ENCODE measurements at regions not wholly inside any gene's neighbourhood (a gene's known extent, or its start where the extent isn't known, plus 50 kb on each side); places are given as distances from the start of the nearest gene placed in this dataset.
A peak's percentile ranks its signal among the peaks of the same experiment; 100 is the strongest.

DNA sequence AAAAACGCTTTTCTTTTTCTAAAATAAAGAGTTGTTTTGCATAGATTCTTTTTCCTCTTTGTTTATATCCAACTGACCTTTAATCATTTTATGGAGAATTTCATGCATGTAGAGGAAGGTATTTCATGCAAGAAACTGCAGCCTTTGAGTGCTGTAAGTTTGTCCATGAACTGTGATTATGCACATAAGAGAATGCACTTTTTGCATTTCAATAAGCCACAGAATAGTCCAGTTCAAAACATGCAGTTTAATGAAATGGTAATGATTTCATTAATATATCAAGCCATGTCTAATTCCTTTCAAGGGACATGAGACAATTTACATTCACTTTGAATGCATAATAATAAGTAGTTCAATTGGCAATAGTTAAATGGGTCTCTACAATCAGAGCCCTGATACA is 386.3 kb downstream of the LRATD1 start:
- H3K4me2 ChIP-seq (ENCODE audit: low read length), result no peak overlapping the region
- H3K4me1 ChIP-seq (ENCODE audit: insufficient read depth, low read length), result no peaks in the 10 kb centered on the region
- H3K4me1 Mint-ChIP-seq (ENCODE audit: low read depth, unreplicated experiment), result no peaks in the 10 kb centered on the region
- no peaks in the 10 kb centered on the region for H3K36me3 ChIP-seq (ENCODE audit: insufficient read depth, low read length)
- no peaks in the 10 kb centered on the region for H3K36me3 Mint-ChIP-seq (ENCODE audit: low read depth, unreplicated experiment)
- H3K27me3 ChIP-seq (ENCODE audit: insufficient read depth, low read length), result no peaks in the 10 kb centered on the region
- no peak overlapping the region for H3K4me3 Mint-ChIP-seq (ENCODE audit: unreplicated experiment)
- DNase-seq (ENCODE audit: low read depth), result no peak
- no peaks in the 10 kb centered on the region for H3K9me3 ChIP-seq (ENCODE audit: insufficient read depth, low read depth, low read length)
- no peak overlapping the region for H2AFZ ChIP-seq (ENCODE audit: low read depth, low read length)
- no peak overlapping the region for H3K27ac ChIP-seq (ENCODE audit: low read depth, low read length)
- TF ChIP-seq CTCF (IDR thresholded peaks at IDR 0.05; ENCODE audit: insufficient read depth, low read depth, low read length) (no peak), EZH2 (IDR thresholded peaks at IDR 0.05; ENCODE audit: insufficient read depth, low read length) (no peak)
- no peak for FAIRE-seq
- H3K9me3 Mint-ChIP-seq (ENCODE audit: unreplicated experiment), result peaks cover 6% of the 10 kb centered on the region
- no peak overlapping the region for H3K4me3 ChIP-seq (ENCODE audit: insufficient read depth, low read depth, low read length)
- no peak overlapping the region for H3K27ac Mint-ChIP-seq (ENCODE audit: unreplicated experiment)
- H3K9ac ChIP-seq (ENCODE audit: low read length), result no peak overlapping the region
- no peaks in the 10 kb centered on the region for H3K27me3 Mint-ChIP-seq (ENCODE audit: low read depth, unreplicated experiment)
- H3K79me2 ChIP-seq (ENCODE audit: insufficient read depth, low read length), result no peaks in the 10 kb centered on the region
- H4K20me1 ChIP-seq (ENCODE audit: insufficient read depth, low read length), result no peaks in the 10 kb centered on the region

DNA sequence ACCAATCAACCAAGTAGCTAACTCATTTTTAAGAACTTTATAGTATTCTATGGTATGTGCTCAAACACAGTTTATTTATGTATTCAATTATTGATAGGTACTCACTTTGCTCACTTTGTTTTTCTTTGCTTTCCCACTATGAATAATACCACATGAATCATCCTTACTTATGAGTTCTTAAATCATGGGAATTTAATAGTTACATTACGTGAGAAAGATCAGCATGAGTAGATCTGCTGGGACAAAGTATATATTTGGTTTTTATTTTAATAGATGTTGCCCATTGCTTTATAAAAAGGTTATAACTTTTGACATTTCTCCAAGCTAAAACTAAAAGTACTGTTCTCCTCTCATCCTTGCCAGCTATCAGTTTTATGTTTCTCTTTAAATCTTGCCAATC is 390.7 kb downstream of the LRATD1 start:
- no peaks in the 10 kb centered on the region for H3K4me1 Mint-ChIP-seq (ENCODE audit: low read depth, unreplicated experiment)
- H3K4me3 Mint-ChIP-seq (ENCODE audit: unreplicated experiment), result no peak overlapping the region
- Histone ChIP-seq H3K4me3 (ENCODE audit: insufficient read depth, low read depth, low read length) (no peak overlapping the region), H4K20me1 (ENCODE audit: insufficient read depth, low read length) (no peaks in the 10 kb centered on the region), H3K4me1 (ENCODE audit: insufficient read depth, low read length) (no peaks in the 10 kb centered on the region), H3K36me3 (ENCODE audit: insufficient read depth, low read length) (no peaks in the 10 kb centered on the region), H3K9ac (ENCODE audit: low read length) (no peak overlapping the region), H3K27me3 (ENCODE audit: insufficient read depth, low read length) (no peaks in the 10 kb centered on the region), H3K9me3 (ENCODE audit: insufficient read depth, low read depth, low read length) (no peaks in the 10 kb centered on the region), H2AFZ (ENCODE audit: low read depth, low read length) (no peak overlapping the region), H3K27ac (ENCODE audit: low read depth, low read length) (no peak overlapping the region), H3K4me2 (ENCODE audit: low read length) (no peak overlapping the region), H3K79me2 (ENCODE audit: insufficient read depth, low read length) (no peaks in the 10 kb centered on the region)
- peaks cover 4% of the 10 kb centered on the region for H3K9me3 Mint-ChIP-seq (ENCODE audit: unreplicated experiment)
- H3K36me3 Mint-ChIP-seq (ENCODE audit: low read depth, unreplicated experiment), result no peaks in the 10 kb centered on the region
- H3K27me3 Mint-ChIP-seq (ENCODE audit: low read depth, unreplicated experiment), result peaks cover 2% of the 10 kb centered on the region
- TF ChIP-seq EZH2 (IDR thresholded peaks at IDR 0.05; ENCODE audit: insufficient read depth, low read length) (no peak), CTCF (IDR thresholded peaks at IDR 0.05; ENCODE audit: insufficient read depth, low read depth, low read length) (no peak)
- FAIRE-seq (no peak), DNase-seq (ENCODE audit: low read depth) (peak; percentile 33)
- no peak overlapping the region for H3K27ac Mint-ChIP-seq (ENCODE audit: unreplicated experiment)

DNA sequence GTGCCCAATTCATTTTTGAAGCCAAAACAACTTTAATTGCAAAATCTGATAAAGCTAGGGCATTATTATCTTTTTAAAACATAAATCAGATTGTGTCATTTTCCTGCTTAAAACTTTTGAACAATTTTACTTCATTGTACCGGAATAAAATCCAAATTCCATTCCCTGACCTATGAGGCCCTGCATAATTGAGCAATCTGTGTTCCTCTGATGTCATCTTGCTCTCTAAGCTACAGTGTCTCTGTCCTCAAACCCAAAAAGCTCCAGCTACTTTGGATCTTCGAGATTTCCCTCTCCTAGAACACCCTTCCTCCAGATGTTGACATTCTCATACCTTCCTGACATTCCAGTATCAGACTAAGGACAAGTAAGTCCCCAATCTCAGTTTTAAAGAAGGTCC is 395.9 kb downstream of the LRATD1 start:
- Histone ChIP-seq H3K4me1 (ENCODE audit: insufficient read depth, low read length) (no peaks in the 10 kb centered on the region), H3K4me3 (ENCODE audit: insufficient read depth, low read depth, low read length) (no peak overlapping the region), H3K9me3 (ENCODE audit: insufficient read depth, low read depth, low read length) (no peaks in the 10 kb centered on the region), H2AFZ (ENCODE audit: low read depth, low read length) (no peak overlapping the region), H3K27me3 (ENCODE audit: insufficient read depth, low read length) (no peaks in the 10 kb centered on the region), H4K20me1 (ENCODE audit: insufficient read depth, low read length) (no peaks in the 10 kb centered on the region), H3K9ac (ENCODE audit: low read length) (no peak overlapping the region), H3K36me3 (ENCODE audit: insufficient read depth, low read length) (no peaks in the 10 kb centered on the region), H3K27ac (ENCODE audit: low read depth, low read length) (no peak overlapping the region), H3K79me2 (ENCODE audit: insufficient read depth, low read length) (no peaks in the 10 kb centered on the region), H3K4me2 (ENCODE audit: low read length) (no peak overlapping the region)
- H3K9me3 Mint-ChIP-seq (ENCODE audit: unreplicated experiment), result peaks cover 3% of the 10 kb centered on the region
- H3K27me3 Mint-ChIP-seq (ENCODE audit: low read depth, unreplicated experiment), result peaks cover 9% of the 10 kb centered on the region
- no peak for FAIRE-seq
- no peaks in the 10 kb centered on the region for H3K36me3 Mint-ChIP-seq (ENCODE audit: low read depth, unreplicated experiment)
- no peak for TF ChIP-seq EZH2 (IDR thresholded peaks at IDR 0.05; ENCODE audit: insufficient read depth, low read length)
- no peak for TF ChIP-seq CTCF (IDR thresholded peaks at IDR 0.05; ENCODE audit: insufficient read depth, low read depth, low read length)
- H3K27ac Mint-ChIP-seq (ENCODE audit: unreplicated experiment), result no peak overlapping the region
- no peak overlapping the region for H3K4me3 Mint-ChIP-seq (ENCODE audit: unreplicated experiment)
- no peaks in the 10 kb centered on the region for H3K4me1 Mint-ChIP-seq (ENCODE audit: low read depth, unreplicated experiment)
- no peak for DNase-seq (ENCODE audit: low read depth)
